WERI-Rb-1 (cell line): ENCODE measurements at regions not wholly inside any gene's neighbourhood (a gene's known extent, or its start where the extent isn't known, plus 50 kb on each side); places are given as distances from the start of the nearest gene placed in this dataset.

Experiments
- DNase-seq: peaks from one replicate; pipeline ENCODE4 v3.0.0-alpha.2; 2020
- H3K27ac ChIP-seq: fragments of 250-450 bp; sonication (Bioruptor Pico); 2 replicates; pipeline ENCODE4 v1.5.1; 2020; ENCODE audit warnings: mild to moderate bottlenecking, moderate library complexity
- H3K27me3 ChIP-seq: fragments of 250-450 bp; sonication (Bioruptor Pico); 2 replicates; pipeline ENCODE4 v1.5.1; 2021; ENCODE audit warnings: mild to moderate bottlenecking, low read depth, moderate library complexity; ENCODE audit not compliant: insufficient read depth, severe bottlenecking
- H3K36me3 ChIP-seq: fragments of 250-450 bp; sonication (Bioruptor Pico); 2 replicates; pipeline ENCODE4 v1.5.1; 2020; ENCODE audit warnings: mild to moderate bottlenecking, moderate library complexity
- H3K4me3 ChIP-seq: 2 replicates; pipeline ENCODE4 v1.5.1; 2011; ENCODE audit warnings: low read depth, mild to moderate bottlenecking, control low read depth, low read length
- H3K9me3 ChIP-seq: fragments of 250-450 bp; sonication (Bioruptor Pico); 2 replicates; pipeline ENCODE4 v1.5.1; 2021; ENCODE audit warnings: mild to moderate bottlenecking, moderate library complexity; ENCODE audit not compliant: severe bottlenecking
- TF ChIP-seq, protein P1 (sequence below): IDR thresholded peaks from 2 replicates; pipeline ENCODE4 v1.5.1; 2011; ENCODE audit warnings: low read depth, mild to moderate bottlenecking, control low read depth, inconsistent platforms, low read length

- no peaks in the 10 kb centered on the region for H3K36me3 ChIP-seq
- TF ChIP-seq, protein P1, sequence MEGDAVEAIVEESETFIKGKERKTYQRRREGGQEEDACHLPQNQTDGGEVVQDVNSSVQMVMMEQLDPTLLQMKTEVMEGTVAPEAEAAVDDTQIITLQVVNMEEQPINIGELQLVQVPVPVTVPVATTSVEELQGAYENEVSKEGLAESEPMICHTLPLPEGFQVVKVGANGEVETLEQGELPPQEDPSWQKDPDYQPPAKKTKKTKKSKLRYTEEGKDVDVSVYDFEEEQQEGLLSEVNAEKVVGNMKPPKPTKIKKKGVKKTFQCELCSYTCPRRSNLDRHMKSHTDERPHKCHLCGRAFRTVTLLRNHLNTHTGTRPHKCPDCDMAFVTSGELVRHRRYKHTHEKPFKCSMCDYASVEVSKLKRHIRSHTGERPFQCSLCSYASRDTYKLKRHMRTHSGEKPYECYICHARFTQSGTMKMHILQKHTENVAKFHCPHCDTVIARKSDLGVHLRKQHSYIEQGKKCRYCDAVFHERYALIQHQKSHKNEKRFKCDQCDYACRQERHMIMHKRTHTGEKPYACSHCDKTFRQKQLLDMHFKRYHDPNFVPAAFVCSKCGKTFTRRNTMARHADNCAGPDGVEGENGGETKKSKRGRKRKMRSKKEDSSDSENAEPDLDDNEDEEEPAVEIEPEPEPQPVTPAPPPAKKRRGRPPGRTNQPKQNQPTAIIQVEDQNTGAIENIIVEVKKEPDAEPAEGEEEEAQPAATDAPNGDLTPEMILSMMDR: peak; percentile 31; the same call in 1 of the 2 replicates
- no peak overlapping the region for H3K27ac ChIP-seq
- DNase-seq: no peak
- no peak overlapping the region for H3K4me3 ChIP-seq
- H3K9me3 ChIP-seq: no peaks in the 10 kb centered on the region
- peaks cover 98% of the 10 kb centered on the region for H3K27me3 ChIP-seq
Observed at GRCh38 chr21:35400233-35400939, 351.3 kb upstream of the RUNX1 start.

- TF ChIP-seq, protein P1: no peak
- DNase-seq: no peak
- no peak overlapping the region for H3K27ac ChIP-seq
Observed at GRCh38 chr21:35399706-35400105, 350.6 kb upstream of the RUNX1 start.

DNA sequence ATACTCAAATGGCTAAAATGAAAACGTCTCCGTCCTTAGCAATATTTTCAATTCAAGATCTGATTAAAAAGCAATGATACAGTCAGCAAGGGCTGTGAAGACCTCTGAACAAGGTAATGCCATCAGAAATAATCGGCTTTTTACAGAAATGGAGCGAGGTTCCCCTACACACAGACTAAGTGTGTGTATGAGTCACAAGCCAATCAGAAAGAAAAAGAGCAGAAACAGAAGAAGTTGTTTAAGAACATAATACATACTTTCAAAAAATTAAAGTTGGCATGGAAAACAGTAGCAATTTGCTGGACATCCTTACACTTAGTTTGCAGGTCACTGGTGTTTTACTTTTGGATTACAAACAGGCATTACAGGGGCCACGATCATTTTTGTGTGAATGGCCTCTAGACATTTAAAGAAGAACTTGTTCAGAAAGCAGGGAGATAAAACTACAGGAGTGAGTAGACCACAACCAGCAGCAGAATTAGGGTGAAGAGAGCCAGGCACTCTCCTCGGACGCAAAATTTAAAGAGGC is 350.0 kb upstream of the RUNX1 start:
- no peak overlapping the region for H3K4me3 ChIP-seq
- H3K27ac ChIP-seq: no peak overlapping the region
- no peaks in the 10 kb centered on the region for H3K36me3 ChIP-seq
- no peaks in the 10 kb centered on the region for H3K9me3 ChIP-seq
- no peak for DNase-seq
- peaks cover 95% of the 10 kb centered on the region for H3K27me3 ChIP-seq
- TF ChIP-seq, protein P1: no peak

More at GRCh38 chr21:35399706-35400105, 350.6 kb upstream of the RUNX1 start:
- H3K9me3 ChIP-seq: no peaks in the 10 kb centered on the region
- no peak overlapping the region for H3K4me3 ChIP-seq
- H3K36me3 ChIP-seq: no peaks in the 10 kb centered on the region
- peaks cover 95% of the 10 kb centered on the region for H3K27me3 ChIP-seq

GRCh38 chr21:35398346-35398982 is 349.4 kb upstream of the RUNX1 start:
- Histone ChIP-seq H3K27me3 (peaks cover 95% of the 10 kb centered on the region), H3K4me3 (no peak overlapping the region), H3K36me3 (no peaks in the 10 kb centered on the region), H3K27ac (no peak overlapping the region), H3K9me3 (no peaks in the 10 kb centered on the region)
- no peak for DNase-seq
- TF ChIP-seq, protein P1: no peak

DNA sequence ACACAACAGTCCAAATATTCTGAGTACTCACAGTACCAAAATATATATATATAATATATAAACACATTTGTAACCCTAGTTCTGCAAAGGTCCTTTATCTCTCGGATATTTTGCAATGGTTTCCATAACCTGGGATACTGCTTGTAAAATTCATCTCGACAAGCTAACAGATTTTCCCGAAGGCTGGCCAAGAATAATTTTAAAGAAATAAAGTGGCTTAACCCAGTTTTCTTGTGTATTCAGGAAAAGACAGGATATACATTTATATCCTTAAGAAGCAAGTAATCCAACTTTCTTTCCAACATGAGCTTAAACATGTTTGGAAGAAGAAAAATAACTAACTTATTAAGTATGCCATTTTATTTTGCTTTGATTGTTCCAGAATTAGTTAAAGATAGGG is 348.7 kb upstream of the RUNX1 start:
- TF ChIP-seq, protein P1: no peak
- Histone ChIP-seq H3K9me3 (no peaks in the 10 kb centered on the region), H3K27me3 (peaks cover 95% of the 10 kb centered on the region), H3K36me3 (no peaks in the 10 kb centered on the region), H3K4me3 (no peak overlapping the region), H3K27ac (no peak overlapping the region)
- DNase-seq: no peak
